ENCODE measurements at regions not wholly inside any gene's neighbourhood (a gene's known extent, or its start where the extent isn't known, plus 50 kb on each side); places are given as distances from the start of the nearest gene placed in this dataset.
"Not testable (repeated sequence)": the region's sequence is repeated elsewhere in the genome, so short reads cannot be mapped to it uniquely, and the experiment has no call there.

- not testable (repeated sequence) for H3K4me3 ChIP-seq (ENCODE audit: low read depth, low read length)
These were observed 57.0 kb upstream of the NEUROD1 start for GRCh38 chr2:181737302-181737701.

- TF ChIP-seq CTCF (IDR thresholded peaks at IDR 0.05; ENCODE audit: low read depth, low read length): peak; percentile 27; the same call in 1 of the 2 replicates
- no peak overlapping the region for H3K4me3 ChIP-seq (ENCODE audit: low read depth, low read length)
These were observed 57.8 kb upstream of the NEUROD1 start for GRCh38 chr2:181738074-181738473.

- no peak for TF ChIP-seq CTCF (IDR thresholded peaks at IDR 0.05; ENCODE audit: low read depth, low read length)
- H3K4me3 ChIP-seq (ENCODE audit: low read depth, low read length): no peak overlapping the region
These were observed 58.2 kb upstream of the NEUROD1 start for GRCh38 chr2:181738563-181738962.

- no peak overlapping the region for H3K4me3 ChIP-seq (ENCODE audit: low read depth, low read length)
- TF ChIP-seq CTCF (IDR thresholded peaks at IDR 0.05; ENCODE audit: low read depth, low read length): no peak
These were observed 61.4 kb upstream of the NEUROD1 start for GRCh38 chr2:181741756-181742155.

- H3K4me3 ChIP-seq (ENCODE audit: low read depth, low read length): no peak overlapping the region
- no peak for TF ChIP-seq CTCF (IDR thresholded peaks at IDR 0.05; ENCODE audit: low read depth, low read length)
These were observed 62.0 kb upstream of the NEUROD1 start for GRCh38 chr2:181742361-181742760.

GRCh38 chr2:181742922-181743722, 62.8 kb upstream of the NEUROD1 start:
- TF ChIP-seq CTCF (IDR thresholded peaks at IDR 0.05; ENCODE audit: low read depth, low read length): peak; percentile 11; the same call in 1 of the 2 replicates

GRCh38 chr2:181743723-181744031, 63.4 kb upstream of the NEUROD1 start:
- no peak for TF ChIP-seq CTCF (IDR thresholded peaks at IDR 0.05; ENCODE audit: low read depth, low read length)
- H3K4me3 ChIP-seq (ENCODE audit: low read depth, low read length): no peak overlapping the region

More at GRCh38 chr2:181742922-181743722, 62.8 kb upstream of the NEUROD1 start:
- H3K4me3 ChIP-seq (ENCODE audit: low read depth, low read length): no peak overlapping the region

All from WI38 (cell line).